ENCODE measurements at regions not wholly inside any gene's neighbourhood (a gene's known extent, or its start where the extent isn't known, plus 50 kb on each side); places are given as distances from the start of the nearest gene placed in this dataset.
"Not testable (repeated sequence)": the region's sequence is repeated elsewhere in the genome, so short reads cannot be mapped to it uniquely, and the experiment has no call there.

GRCh38 chr20:30300220-30300642 lies 957.2 kb upstream of the DEFB115 start:
- H3K36me3 ChIP-seq (ENCODE audit: insufficient read depth, low read length); H3K4me1 ChIP-seq (ENCODE audit: insufficient read depth, low read length, poor library complexity, severe bottlenecking); H4K20me1 ChIP-seq (ENCODE audit: insufficient read depth, low read length, poor library complexity, severe bottlenecking); H3K9ac ChIP-seq (ENCODE audit: low read depth, low read length, poor library complexity, severe bottlenecking); H3K4me3 ChIP-seq (ENCODE audit: low read length, poor library complexity, severe bottlenecking); H3K79me2 ChIP-seq (ENCODE audit: insufficient read depth, low read length); H2AFZ ChIP-seq (ENCODE audit: low read length); H3K9me2 ChIP-seq (replicated peaks; ENCODE audit: low read depth, low read length); H3K9me3 ChIP-seq (ENCODE audit: insufficient read depth, low read depth, low read length); H3K27me3 ChIP-seq (ENCODE audit: insufficient read depth, low read length, poor library complexity, severe bottlenecking); H3K4me2 ChIP-seq (ENCODE audit: low read depth, low read length, poor library complexity, severe bottlenecking); H3F3A ChIP-seq (ENCODE audit: low read depth): not testable (repeated sequence)

- H2AFZ ChIP-seq (ENCODE audit: low read length); H3K4me3 ChIP-seq (ENCODE audit: low read length, poor library complexity, severe bottlenecking); H4K20me1 ChIP-seq (ENCODE audit: insufficient read depth, low read length, poor library complexity, severe bottlenecking); H3F3A ChIP-seq (ENCODE audit: low read depth); H3K4me1 ChIP-seq (ENCODE audit: insufficient read depth, low read length, poor library complexity, severe bottlenecking); H3K27me3 ChIP-seq (ENCODE audit: insufficient read depth, low read length, poor library complexity, severe bottlenecking); H3K9me2 ChIP-seq (replicated peaks; ENCODE audit: low read depth, low read length); H3K9me3 ChIP-seq (ENCODE audit: insufficient read depth, low read depth, low read length); H3K9ac ChIP-seq (ENCODE audit: low read depth, low read length, poor library complexity, severe bottlenecking); H3K79me2 ChIP-seq (ENCODE audit: insufficient read depth, low read length); H3K36me3 ChIP-seq (ENCODE audit: insufficient read depth, low read length); H3K4me2 ChIP-seq (ENCODE audit: low read depth, low read length, poor library complexity, severe bottlenecking): not testable (repeated sequence)
Observed at GRCh38 chr20:30302786-30303185, 954.7 kb upstream of the DEFB115 start.

DNA sequence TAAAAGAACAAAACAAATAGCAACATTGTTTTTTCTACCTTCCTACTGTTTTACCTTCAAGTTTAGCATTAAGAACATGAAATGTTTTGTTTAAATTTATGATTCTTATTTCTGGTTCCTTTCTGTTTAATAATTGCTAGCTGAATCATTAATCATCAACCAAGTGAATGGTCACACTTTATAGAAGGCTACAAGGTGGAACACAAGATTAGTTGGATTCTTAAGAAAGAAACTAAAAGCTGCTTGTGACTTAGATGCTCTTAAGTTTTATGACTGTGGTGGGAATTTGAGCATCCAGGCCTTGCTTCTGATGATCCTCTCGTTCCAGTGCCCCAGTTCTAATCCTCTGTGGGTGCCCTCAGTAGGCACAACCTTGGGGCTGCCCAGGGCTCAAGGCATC lies 947.5 kb upstream of the DEFB115 start:
- not testable (repeated sequence) for H3K27me3 ChIP-seq (ENCODE audit: insufficient read depth, low read length, poor library complexity, severe bottlenecking); H4K20me1 ChIP-seq (ENCODE audit: insufficient read depth, low read length, poor library complexity, severe bottlenecking); H3K36me3 ChIP-seq (ENCODE audit: insufficient read depth, low read length); H3K79me2 ChIP-seq (ENCODE audit: insufficient read depth, low read length); H3K4me1 ChIP-seq (ENCODE audit: insufficient read depth, low read length, poor library complexity, severe bottlenecking); H2AFZ ChIP-seq (ENCODE audit: low read length); H3K9ac ChIP-seq (ENCODE audit: low read depth, low read length, poor library complexity, severe bottlenecking); H3K9me3 ChIP-seq (ENCODE audit: insufficient read depth, low read depth, low read length); H3K4me2 ChIP-seq (ENCODE audit: low read depth, low read length, poor library complexity, severe bottlenecking); H3K9me2 ChIP-seq (replicated peaks; ENCODE audit: low read depth, low read length); H3F3A ChIP-seq (ENCODE audit: low read depth); H3K4me3 ChIP-seq (ENCODE audit: low read length, poor library complexity, severe bottlenecking)

- not testable (repeated sequence) for H3K79me2 ChIP-seq (ENCODE audit: insufficient read depth, low read length); H3K9me3 ChIP-seq (ENCODE audit: insufficient read depth, low read depth, low read length); H3K27me3 ChIP-seq (ENCODE audit: insufficient read depth, low read length, poor library complexity, severe bottlenecking); H4K20me1 ChIP-seq (ENCODE audit: insufficient read depth, low read length, poor library complexity, severe bottlenecking); H3K4me3 ChIP-seq (ENCODE audit: low read length, poor library complexity, severe bottlenecking); H2AFZ ChIP-seq (ENCODE audit: low read length); H3K4me2 ChIP-seq (ENCODE audit: low read depth, low read length, poor library complexity, severe bottlenecking); H3K9ac ChIP-seq (ENCODE audit: low read depth, low read length, poor library complexity, severe bottlenecking); H3K36me3 ChIP-seq (ENCODE audit: insufficient read depth, low read length); H3K9me2 ChIP-seq (replicated peaks; ENCODE audit: low read depth, low read length); H3K4me1 ChIP-seq (ENCODE audit: insufficient read depth, low read length, poor library complexity, severe bottlenecking); H3F3A ChIP-seq (ENCODE audit: low read depth)
Observed at GRCh38 chr20:30310385-30310784, 947.1 kb upstream of the DEFB115 start.

GRCh38 chr20:30312220-30312619 lies 945.2 kb upstream of the DEFB115 start:
- H3K79me2 ChIP-seq (ENCODE audit: insufficient read depth, low read length); H3F3A ChIP-seq (ENCODE audit: low read depth); H3K4me1 ChIP-seq (ENCODE audit: insufficient read depth, low read length, poor library complexity, severe bottlenecking); H3K9me2 ChIP-seq (replicated peaks; ENCODE audit: low read depth, low read length); H3K4me3 ChIP-seq (ENCODE audit: low read length, poor library complexity, severe bottlenecking); H3K9me3 ChIP-seq (ENCODE audit: insufficient read depth, low read depth, low read length); H3K27me3 ChIP-seq (ENCODE audit: insufficient read depth, low read length, poor library complexity, severe bottlenecking); H3K4me2 ChIP-seq (ENCODE audit: low read depth, low read length, poor library complexity, severe bottlenecking); H4K20me1 ChIP-seq (ENCODE audit: insufficient read depth, low read length, poor library complexity, severe bottlenecking); H3K9ac ChIP-seq (ENCODE audit: low read depth, low read length, poor library complexity, severe bottlenecking); H3K36me3 ChIP-seq (ENCODE audit: insufficient read depth, low read length); H2AFZ ChIP-seq (ENCODE audit: low read length): not testable (repeated sequence)

- H3K4me3 ChIP-seq (ENCODE audit: low read length, poor library complexity, severe bottlenecking); H2AFZ ChIP-seq (ENCODE audit: low read length); H3K79me2 ChIP-seq (ENCODE audit: insufficient read depth, low read length); H4K20me1 ChIP-seq (ENCODE audit: insufficient read depth, low read length, poor library complexity, severe bottlenecking); H3K9me3 ChIP-seq (ENCODE audit: insufficient read depth, low read depth, low read length); H3K36me3 ChIP-seq (ENCODE audit: insufficient read depth, low read length); H3K27me3 ChIP-seq (ENCODE audit: insufficient read depth, low read length, poor library complexity, severe bottlenecking); H3K9ac ChIP-seq (ENCODE audit: low read depth, low read length, poor library complexity, severe bottlenecking); H3K9me2 ChIP-seq (replicated peaks; ENCODE audit: low read depth, low read length); H3K4me2 ChIP-seq (ENCODE audit: low read depth, low read length, poor library complexity, severe bottlenecking); H3F3A ChIP-seq (ENCODE audit: low read depth); H3K4me1 ChIP-seq (ENCODE audit: insufficient read depth, low read length, poor library complexity, severe bottlenecking): not testable (repeated sequence)
Observed at GRCh38 chr20:30313660-30314059, 943.8 kb upstream of the DEFB115 start.

- not testable (repeated sequence) for H3K9me2 ChIP-seq (replicated peaks; ENCODE audit: low read depth, low read length)
Observed at GRCh38 chr20:30316063-30316462, 941.4 kb upstream of the DEFB115 start.

More at GRCh38 chr20:30316063-30316462, 941.4 kb upstream of the DEFB115 start:
- not testable (repeated sequence) for H3K36me3 ChIP-seq (ENCODE audit: insufficient read depth, low read length); H3K9ac ChIP-seq (ENCODE audit: low read depth, low read length, poor library complexity, severe bottlenecking); H2AFZ ChIP-seq (ENCODE audit: low read length); H3F3A ChIP-seq (ENCODE audit: low read depth); H3K4me1 ChIP-seq (ENCODE audit: insufficient read depth, low read length, poor library complexity, severe bottlenecking); H3K4me3 ChIP-seq (ENCODE audit: low read length, poor library complexity, severe bottlenecking); H3K27me3 ChIP-seq (ENCODE audit: insufficient read depth, low read length, poor library complexity, severe bottlenecking); H3K79me2 ChIP-seq (ENCODE audit: insufficient read depth, low read length); H3K9me3 ChIP-seq (ENCODE audit: insufficient read depth, low read depth, low read length); H4K20me1 ChIP-seq (ENCODE audit: insufficient read depth, low read length, poor library complexity, severe bottlenecking); H3K4me2 ChIP-seq (ENCODE audit: low read depth, low read length, poor library complexity, severe bottlenecking)
